ENCODE measurements at regions not wholly inside any gene's neighbourhood (a gene's known extent, or its start where the extent isn't known, plus 50 kb on each side); places are given as distances from the start of the nearest gene placed in this dataset.

DNA sequence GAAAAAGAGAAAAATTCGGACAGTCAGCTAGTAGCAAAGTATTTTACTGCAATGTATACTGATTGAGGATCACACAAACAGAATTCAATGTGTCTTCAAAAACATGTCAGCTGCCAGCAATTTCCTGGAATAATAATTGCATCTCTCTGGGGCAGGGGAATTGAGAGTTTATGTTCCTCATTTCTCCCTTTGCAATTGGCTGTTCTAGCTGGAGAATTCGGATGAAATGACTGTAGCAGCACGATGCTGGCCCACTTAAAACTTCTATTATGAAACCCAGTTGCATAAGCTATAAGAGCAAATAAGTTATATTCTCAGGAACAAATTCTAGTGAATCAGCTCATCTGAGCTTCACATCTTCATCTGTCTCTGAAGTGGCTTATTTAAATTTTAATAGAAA is 99.9 kb upstream of the CPEB2 start:
- TF ChIP-seq, protein P1, sequence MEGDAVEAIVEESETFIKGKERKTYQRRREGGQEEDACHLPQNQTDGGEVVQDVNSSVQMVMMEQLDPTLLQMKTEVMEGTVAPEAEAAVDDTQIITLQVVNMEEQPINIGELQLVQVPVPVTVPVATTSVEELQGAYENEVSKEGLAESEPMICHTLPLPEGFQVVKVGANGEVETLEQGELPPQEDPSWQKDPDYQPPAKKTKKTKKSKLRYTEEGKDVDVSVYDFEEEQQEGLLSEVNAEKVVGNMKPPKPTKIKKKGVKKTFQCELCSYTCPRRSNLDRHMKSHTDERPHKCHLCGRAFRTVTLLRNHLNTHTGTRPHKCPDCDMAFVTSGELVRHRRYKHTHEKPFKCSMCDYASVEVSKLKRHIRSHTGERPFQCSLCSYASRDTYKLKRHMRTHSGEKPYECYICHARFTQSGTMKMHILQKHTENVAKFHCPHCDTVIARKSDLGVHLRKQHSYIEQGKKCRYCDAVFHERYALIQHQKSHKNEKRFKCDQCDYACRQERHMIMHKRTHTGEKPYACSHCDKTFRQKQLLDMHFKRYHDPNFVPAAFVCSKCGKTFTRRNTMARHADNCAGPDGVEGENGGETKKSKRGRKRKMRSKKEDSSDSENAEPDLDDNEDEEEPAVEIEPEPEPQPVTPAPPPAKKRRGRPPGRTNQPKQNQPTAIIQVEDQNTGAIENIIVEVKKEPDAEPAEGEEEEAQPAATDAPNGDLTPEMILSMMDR (IDR thresholded peaks at IDR 0.05 in 4 of 5, conservative IDR thresholded peaks at IDR 0.05 in 1 of 5), result no peak
- TF ChIP-seq POLR2A (IDR thresholded peaks at IDR 0.05), result no peak

All from gastrocnemius medialis (tissue), 4 donors.